Muscle of leg (tissue), 3 donors: ENCODE measurements at regions not wholly inside any gene's neighbourhood (a gene's known extent, or its start where the extent isn't known, plus 50 kb on each side); places are given as distances from the start of the nearest gene placed in this dataset.
A peak's percentile ranks its signal among the peaks of the same experiment; 100 is the strongest.
"Not testable (repeated sequence)": the region's sequence is repeated elsewhere in the genome, so short reads cannot be mapped to it uniquely, and the experiment has no call there.

Experiments used
- DNase-seq: peaks from one replicate; pipeline ENCODE4 v3.0.0; 2013
- H3K27ac ChIP-seq: one replicate; pipeline ENCODE4 v1.5.1; 2013; ENCODE audit warnings: mild to moderate bottlenecking, low read length, control low read depth
- H3K27me3 ChIP-seq: one replicate; pipeline ENCODE4 v1.6.1; 2013; ENCODE audit warnings: low read length; ENCODE audit not compliant: control insufficient read depth, insufficient read depth
- H3K36me3 ChIP-seq: one replicate; pipeline ENCODE4 v1.6.1; 2013; ENCODE audit warnings: low read length; ENCODE audit not compliant: control insufficient read depth, insufficient read depth
- H3K4me1 ChIP-seq: one replicate; pipeline ENCODE4 v1.6.1; 2013; ENCODE audit warnings: low read length; ENCODE audit not compliant: control insufficient read depth, insufficient read depth
- H3K4me3 ChIP-seq: one replicate; pipeline ENCODE4 v1.5.1; 2013; ENCODE audit warnings: low read length, control low read depth
- H3K9me3 ChIP-seq: replicated peaks from 2 replicates; pipeline ENCODE4 v1.6.1; 2013; ENCODE audit warnings: low read depth, low read length; ENCODE audit not compliant: control insufficient read depth
- WGBS: methylation state at CpG from one replicate; pipeline ENCODE4 v1.1.5; 2013; ENCODE audit warnings: missing lambda C conversion rate; ENCODE audit not compliant: insufficient coverage; 5-methylcytosine and 5-hydroxymethylcytosine counted together

- H3K4me1 ChIP-seq, DNase-seq, H3K27ac ChIP-seq, H3K36me3 ChIP-seq, H3K27me3 ChIP-seq, H3K9me3 ChIP-seq, H3K4me3 ChIP-seq: not testable (repeated sequence)
- no CpG with 5 or more reads among the region's 1 CpG for WGBS
These were observed 211.3 kb downstream of the CCDC74A start for GRCh38 chr2:131738996-131739434.

GRCh38 chr2:131753640-131754561 lies 226.2 kb downstream of the CCDC74A start:
- H3K4me3 ChIP-seq: no peak overlapping the region
- no peaks in the 10 kb centered on the region for H3K4me1 ChIP-seq
- H3K27me3 ChIP-seq: no peaks in the 10 kb centered on the region
- no peaks in the 10 kb centered on the region for H3K36me3 ChIP-seq
- no peak overlapping the region for H3K27ac ChIP-seq
- 66% methylated on average over 36 of the region's 50 CpGs for WGBS
- no peak for DNase-seq
- H3K9me3 ChIP-seq: peaks cover 20% of the 10 kb centered on the region

GRCh38 chr2:131754929-131755720 lies 227.4 kb downstream of the CCDC74A start:
- H3K4me1 ChIP-seq: no peaks in the 10 kb centered on the region
- no peak for DNase-seq
- peaks cover 23% of the 10 kb centered on the region for H3K9me3 ChIP-seq
- no peaks in the 10 kb centered on the region for H3K36me3 ChIP-seq
- no peak overlapping the region for H3K27ac ChIP-seq
- H3K27me3 ChIP-seq: no peaks in the 10 kb centered on the region
- H3K4me3 ChIP-seq: no peak overlapping the region
- 71% methylated on average over 33 of the region's 41 CpGs for WGBS

- Histone ChIP-seq H3K4me1 (no peaks in the 10 kb centered on the region), H3K27me3 (no peaks in the 10 kb centered on the region), H3K27ac (no peak overlapping the region), H3K9me3 (peaks cover 23% of the 10 kb centered on the region), H3K36me3 (no peaks in the 10 kb centered on the region), H3K4me3 (no peak overlapping the region)
- WGBS: 86% methylated on average over 30 of the region's 40 CpGs
- no peak for DNase-seq
These were observed 228.6 kb downstream of the CCDC74A start for GRCh38 chr2:131756141-131756907.

GRCh38 chr2:131758941-131759340 lies 231.3 kb downstream of the CCDC74A start:
- H3K4me3 ChIP-seq, DNase-seq, H3K27ac ChIP-seq, H3K27me3 ChIP-seq, H3K36me3 ChIP-seq, H3K4me1 ChIP-seq: not testable (repeated sequence)
- WGBS: 92% methylated on average over 4 of the region's 4 CpGs
- peaks cover 23% of the 10 kb centered on the region for H3K9me3 ChIP-seq

GRCh38 chr2:131774955-131775555 lies 247.4 kb downstream of the CCDC74A start:
- H3K4me3 ChIP-seq, H3K9me3 ChIP-seq, H3K4me1 ChIP-seq, DNase-seq, H3K27ac ChIP-seq, H3K27me3 ChIP-seq, H3K36me3 ChIP-seq: not testable (repeated sequence)
- WGBS: 65% methylated on average over 7 of the region's 10 CpGs

GRCh38 chr2:131775903-131776506 lies 248.3 kb downstream of the CCDC74A start:
- not testable (repeated sequence) for H3K4me1 ChIP-seq, DNase-seq, H3K27me3 ChIP-seq, H3K27ac ChIP-seq, H3K36me3 ChIP-seq, H3K9me3 ChIP-seq, H3K4me3 ChIP-seq
- WGBS: 75% methylated on average over 1 of the region's 12 CpGs

GRCh38 chr2:131780446-131780845 lies 252.8 kb downstream of the CCDC74A start:
- not testable (repeated sequence) for DNase-seq, H3K36me3 ChIP-seq, H3K9me3 ChIP-seq, H3K27me3 ChIP-seq, H3K4me1 ChIP-seq, H3K27ac ChIP-seq, H3K4me3 ChIP-seq
- 85% methylated on average over 3 of the region's 5 CpGs for WGBS

- Histone ChIP-seq H3K4me3 (no peak overlapping the region), H3K27ac (no peak overlapping the region), H3K27me3 (peaks cover 5% of the 10 kb centered on the region), H3K4me1 (peaks cover 8% of the 10 kb centered on the region), H3K9me3 (no peaks in the 10 kb centered on the region), H3K36me3 (no peaks in the 10 kb centered on the region)
- peak; percentile 0 for DNase-seq
- 50% methylated on average over 42 of the region's 42 CpGs for WGBS
These were observed 273.6 kb downstream of the CCDC74A start for GRCh38 chr2:131801210-131801744.
